Endothelial cell of umbilical vein (primary cell): ENCODE measurements at regions not wholly inside any gene's neighbourhood (a gene's known extent, or its start where the extent isn't known, plus 50 kb on each side); places are given as distances from the start of the nearest gene placed in this dataset.

ENCODE experiments used
- BruUV-seq: library from RNA; stranded (reverse); fragments of 400-500 nt; replicated peaks from 2 replicates; lab custom pipeline; 2021; lab: Mats Ljungman, UMichigan
- CTCF ChIA-PET: fragments of 300-600, 350-600 bp; sonication (Branson Sonifier 250); formaldehyde crosslinking; loops from one replicate; lab custom pipeline; 2021; ENCODE audit warnings: antibody characterized with exemption, inconsistent platforms; lab: Charles Lee
- POLR2A ChIA-PET: fragments of 300-600, 350-600 bp; sonication (Branson Sonifier 250); formaldehyde crosslinking; loops from one replicate; lab custom pipeline; 2021; ENCODE audit warnings: antibody characterized with exemption, inconsistent platforms; lab: Charles Lee
- DNase-seq: peaks from one replicate; pipeline ENCODE4 v3.0.0-alpha.2; 2011; ENCODE audit warnings: low read depth, low spot score
- FAIRE-seq: peaks from 2 replicates; lab custom pipeline; 2011; peaks lifted over from hg19 to GRCh38; lab: Jason Lieb, UNC
- H2AFZ ChIP-seq: 2 replicates; pipeline ENCODE4 v1.6.0; 2012; ENCODE audit warnings: low read depth, low read length, control low read depth, inconsistent platforms
- H3K27ac ChIP-seq: 2 replicates; pipeline ENCODE4 v1.5.1; 2011; ENCODE audit warnings: low read depth, mild to moderate bottlenecking, control low read depth, low read length, moderate library complexity; ENCODE audit not compliant: insufficient read depth
- H3K27me3 ChIP-seq, 2 experiments: 2 replicates each; pipeline versions ENCODE4 v1.6.0 to v1.6.1; 2011; ENCODE audit warnings: low read length in 2 of 2, mixed read lengths in 1 of 2; ENCODE audit not compliant: control insufficient read depth in 2 of 2, insufficient read depth in 2 of 2
- H3K36me3 ChIP-seq, 2 experiments: 2 replicates in 1 of 2; 3 replicates in 1 of 2; pipeline ENCODE4 v1.5.1; 2011; ENCODE audit warnings: low read length in 2 of 2, mild to moderate bottlenecking in 1 of 2, moderate library complexity in 1 of 2; ENCODE audit not compliant: control insufficient read depth in 2 of 2, insufficient read depth in 2 of 2; ENCODE audit errors: extremely low read depth in 1 of 2
- H3K4me1 ChIP-seq: 3 replicates; pipeline ENCODE4 v1.5.1; 2011; ENCODE audit warnings: mild to moderate bottlenecking, low read length; ENCODE audit not compliant: control insufficient read depth, insufficient read depth; ENCODE audit errors: extremely low read depth
- H3K4me2 ChIP-seq: 2 replicates; pipeline ENCODE4 v1.6.1; 2011; ENCODE audit warnings: low read length, control low read depth, mixed read lengths; ENCODE audit not compliant: insufficient read depth
- H3K4me3 ChIP-seq, 3 experiments: fragments of 200-600 bp in 1 of 3; sonication (generic), shearing (Covaris generic) in 1 of 3; replicated peaks in 1 of 3; 2 replicates each; pipeline ENCODE4 v1.5.1; 2011 to 2016; ENCODE audit warnings: control low read depth in 3 of 3, low read length in 3 of 3, mild to moderate bottlenecking in 2 of 3, inconsistent platforms in 1 of 3, low read depth in 1 of 3, moderate library complexity in 1 of 3; ENCODE audit not compliant: insufficient read depth in 1 of 3
- H3K79me2 ChIP-seq: 2 replicates; pipeline ENCODE4 v1.6.0; 2012; ENCODE audit warnings: low read length, inconsistent platforms; ENCODE audit not compliant: control insufficient read depth, insufficient read depth
- H3K9ac ChIP-seq: replicated peaks from 2 replicates; pipeline ENCODE3; 2011; ENCODE audit warnings: low read length, control low read depth; ENCODE audit not compliant: insufficient read depth; ENCODE audit errors: extremely low read depth
- H3K9me1 ChIP-seq: replicated peaks from 3 replicates; pipeline ENCODE4 v1.6.0; 2011; ENCODE audit warnings: mild to moderate bottlenecking, low read length; ENCODE audit not compliant: control insufficient read depth, insufficient read depth; ENCODE audit errors: extremely low read depth
- H3K9me3 ChIP-seq: replicated peaks from 2 replicates; pipeline ENCODE4 v1.5.1; 2012; ENCODE audit warnings: low read length, inconsistent platforms; ENCODE audit not compliant: control insufficient read depth, insufficient read depth
- H4K20me1 ChIP-seq: replicated peaks from 2 replicates; pipeline ENCODE3; 2011; ENCODE audit warnings: mild to moderate bottlenecking, low read length; ENCODE audit not compliant: control insufficient read depth, insufficient read depth; ENCODE audit errors: extremely low read depth
- CTCF ChIP-seq, 2 donors: IDR thresholded peaks; 1 replicate in 1 of 2; 2 replicates in 1 of 2; pipeline ENCODE4 v1.5.1; 2011; ENCODE audit warnings: low read length in 2 of 2, mild to moderate bottlenecking in 2 of 2, moderate library complexity in 2 of 2, control low read depth in 1 of 2, inconsistent platforms in 1 of 2, low read depth in 1 of 2; ENCODE audit not compliant: insufficient read depth in 1 of 2; ENCODE audit errors: extremely low read depth in 1 of 2
- EZH2 ChIP-seq: IDR thresholded peaks from 2 replicates; pipeline ENCODE4 v1.6.1; 2012; ENCODE audit warnings: borderline replicate concordance, low read depth, mild to moderate bottlenecking, moderate library complexity, low read length, inconsistent platforms; ENCODE audit not compliant: severe bottlenecking
- FOS ChIP-seq: IDR thresholded peaks from 2 replicates; pipeline ENCODE4 v1.6.1; 2011; ENCODE audit warnings: mild to moderate bottlenecking, low read length, moderate library complexity, borderline replicate concordance; ENCODE audit not compliant: insufficient read depth
- GATA2 ChIP-seq: IDR thresholded peaks from 2 replicates; pipeline ENCODE4 v1.7.0; 2011; ENCODE audit warnings: low read depth, mild to moderate bottlenecking, moderate library complexity, mixed read lengths, low read length; ENCODE audit not compliant: insufficient read length, insufficient read depth
- JUN ChIP-seq: IDR thresholded peaks from 2 replicates; pipeline ENCODE4 v1.6.1; 2011; ENCODE audit warnings: borderline replicate concordance, low read depth; ENCODE audit not compliant: insufficient read length, insufficient read depth
- MAX ChIP-seq: IDR thresholded peaks from 2 replicates; pipeline ENCODE4 v1.6.1; 2011; ENCODE audit not compliant: insufficient read depth, insufficient read length
- MYC ChIP-seq: IDR thresholded peaks from one replicate; pipeline ENCODE4 v1.6.1; 2011; ENCODE audit warnings: mild to moderate bottlenecking, low read depth, low read length
- POLR2A ChIP-seq: IDR thresholded peaks from 2 replicates; pipeline ENCODE4 v1.6.1; 2012; ENCODE audit warnings: low read depth, mild to moderate bottlenecking, control low read depth, low read length
- POLR2AphosphoS5 ChIP-seq: IDR thresholded peaks from 2 replicates; pipeline ENCODE4 v1.6.1; 2012; ENCODE audit warnings: low read depth, mild to moderate bottlenecking, control low read depth, low read length, moderate library complexity; ENCODE audit not compliant: insufficient read depth
- dilution Hi-C: fragments of 300-500 bp; cut with MboI; formaldehyde crosslinking; loops from one replicate; pipeline ENCODE4 v1.15.0; 2019; ENCODE audit warnings: low sequenced_read_pairs; ENCODE audit not compliant: extremely low pct_ligation_motif_present
- intact Hi-C: fragments of 100-400 bp; cut with micrococcal nuclease; formaldehyde crosslinking; loops from one replicate; pipeline ENCODE4 v1.10.0; 2022

- CTCF ChIA-PET: interaction anchor here (0.6 kb wide), 1 partner anchor 775 kb away, joined by 3 read pairs; no protein-coding TSS in a partner anchor
Measured at GRCh38 chr1:233513431-233513830, 100.5 kb upstream of the KCNK1 start.

More at GRCh38 chr1:233513431-233513830, 100.5 kb upstream of the KCNK1 start:
- no peak overlapping the region for H3K9ac ChIP-seq
- POLR2A ChIA-PET: no interaction called here
- no peak for TF ChIP-seq MYC
- TF ChIP-seq CTCF (IDR thresholded peaks at IDR 0.05; ENCODE audit: extremely low read depth in 1 of 2, insufficient read depth in 1 of 2, low read depth in 1 of 2, low read length in 2 of 2): no peak
- no peak for TF ChIP-seq POLR2AphosphoS5
- TF ChIP-seq MAX: no peak
- no peak for TF ChIP-seq POLR2A
- no peak for TF ChIP-seq FOS
- no peak for TF ChIP-seq EZH2
- TF ChIP-seq GATA2: no peak
- no peak for TF ChIP-seq JUN
- dilution Hi-C loops: no loop called here
- H3K4me2 ChIP-seq: no peak overlapping the region
- H3K9me3 ChIP-seq: no peaks in the 10 kb centered on the region
- no peaks in the 10 kb centered on the region for H3K4me1 ChIP-seq
- H2AFZ ChIP-seq: no peak overlapping the region
- FAIRE-seq (no peak), DNase-seq (no peak)
- BruUV-seq: no TSS peak
- H3K27me3 ChIP-seq: no peaks in the 10 kb centered on the region
- no peak overlapping the region for H3K27ac ChIP-seq
- no peaks in the 10 kb centered on the region for H3K79me2 ChIP-seq
- no peak overlapping the region for H3K4me3 ChIP-seq
- intact Hi-C loops: no loop called here
- no peaks in the 10 kb centered on the region for H4K20me1 ChIP-seq
- no peaks in the 10 kb centered on the region for H3K36me3 ChIP-seq
- no peaks in the 10 kb centered on the region for H3K9me1 ChIP-seq
